GM03348 (cell line): ENCODE measurements at regions not wholly inside any gene's neighbourhood (a gene's known extent, or its start where the extent isn't known, plus 50 kb on each side); places are given as distances from the start of the nearest gene placed in this dataset.
"Not testable (repeated sequence)": the region's sequence is repeated elsewhere in the genome, so short reads cannot be mapped to it uniquely, and the experiment has no call there.

Experiments
- DNase-seq: peaks from one replicate; pipeline ENCODE4 v3.0.0; 2012; ENCODE audit warnings: low spot score

DNA sequence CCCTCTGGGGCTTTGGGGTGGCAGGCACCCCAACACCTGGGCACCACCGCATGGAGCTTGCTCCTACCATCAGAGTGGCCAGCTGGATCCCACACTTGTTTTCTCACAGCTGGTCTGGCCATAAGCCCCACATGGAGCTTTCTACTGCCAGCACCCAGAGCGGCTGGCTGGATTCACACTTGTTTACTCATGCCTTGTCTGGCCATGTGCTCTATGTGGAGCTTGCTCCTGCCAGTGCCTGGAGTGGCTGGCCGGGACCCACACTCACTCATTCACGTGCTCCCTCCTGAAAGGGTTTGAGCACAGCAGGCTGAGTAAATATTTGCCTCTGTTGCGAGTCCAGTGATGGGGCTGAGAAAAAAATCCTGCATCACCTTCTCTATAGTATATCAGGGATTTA is 487.0 kb downstream of the CD109 start:
- DNase-seq = peak; percentile 28

DNA sequence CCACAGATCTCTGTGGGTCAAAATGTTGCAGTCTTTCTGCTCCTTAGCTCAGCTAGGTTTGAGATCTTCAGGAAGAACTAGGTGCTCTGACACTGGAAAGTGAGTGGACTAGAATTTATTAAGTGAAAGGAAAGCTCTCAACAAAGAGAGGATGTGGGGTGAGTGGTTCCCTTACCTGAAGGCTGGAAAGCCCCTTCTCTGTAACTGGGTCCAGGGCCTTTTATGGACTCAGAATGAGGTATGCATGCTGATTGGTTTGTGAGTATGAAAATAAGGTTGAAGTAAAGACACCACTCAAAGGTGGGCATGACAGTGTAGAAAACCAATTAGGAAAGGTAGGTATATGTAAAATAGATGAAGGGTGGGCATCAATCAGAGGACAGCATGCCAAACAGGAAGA is 485.5 kb downstream of the CD109 start:
- DNase-seq = no peak

DNA sequence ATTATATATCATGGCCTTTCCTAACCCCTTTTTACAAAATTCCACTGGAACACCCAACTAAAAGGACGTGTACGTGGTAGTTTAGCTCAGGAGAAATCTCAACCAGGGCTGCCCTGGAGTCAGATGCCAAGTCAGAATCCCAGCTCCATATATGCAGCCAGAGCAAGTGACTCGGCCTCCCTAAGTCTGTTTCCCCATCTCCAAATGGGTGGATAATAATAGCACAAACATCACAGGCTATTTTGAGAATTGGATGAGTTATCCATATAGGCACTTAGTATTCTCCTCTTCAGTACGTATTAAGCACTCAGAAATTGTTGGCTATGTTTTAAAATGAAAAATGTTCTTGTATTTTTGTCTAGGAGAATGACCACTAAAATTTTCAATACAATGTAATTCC is 481.5 kb downstream of the CD109 start:
- DNase-seq = no peak

DNA sequence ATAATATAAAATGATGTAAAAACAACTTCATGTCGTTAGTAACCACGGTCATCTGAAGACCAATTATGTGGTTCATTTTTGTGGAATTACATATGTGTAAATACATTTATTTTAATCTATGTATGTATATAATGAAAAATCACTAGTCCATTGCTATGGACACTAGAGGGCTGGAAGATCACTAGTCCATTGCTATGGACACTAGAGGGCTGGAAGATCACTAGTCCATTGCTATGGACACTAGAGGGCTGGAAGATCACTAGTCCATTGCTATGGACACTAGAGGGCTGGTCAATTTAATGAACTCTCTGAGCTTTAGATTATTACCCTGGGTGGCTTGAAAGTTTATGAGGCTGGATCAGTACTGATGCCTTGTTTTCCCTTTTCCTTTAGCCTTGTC is 474.5 kb downstream of the CD109 start:
- DNase-seq = not testable (repeated sequence)

DNA sequence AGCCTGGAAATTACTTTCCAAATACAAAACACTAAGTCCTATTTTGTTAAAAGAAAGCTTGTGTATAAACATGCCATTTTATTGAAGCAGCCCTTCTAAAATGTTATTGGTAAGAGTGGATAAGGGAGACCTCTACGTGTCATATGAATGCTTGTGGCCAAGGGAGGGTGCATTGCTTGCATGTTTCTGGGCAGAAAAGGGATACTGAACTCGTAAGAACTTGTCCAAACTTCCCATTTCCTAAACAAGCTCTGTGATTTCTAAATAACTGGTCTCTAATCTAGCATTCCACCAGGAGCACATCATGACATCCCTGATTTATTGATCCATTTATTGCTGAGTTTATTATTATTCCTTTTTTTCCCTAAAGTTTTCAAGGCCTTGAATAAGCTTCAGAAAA is 474.1 kb downstream of the CD109 start:
- peak; percentile 62 for DNase-seq

DNA sequence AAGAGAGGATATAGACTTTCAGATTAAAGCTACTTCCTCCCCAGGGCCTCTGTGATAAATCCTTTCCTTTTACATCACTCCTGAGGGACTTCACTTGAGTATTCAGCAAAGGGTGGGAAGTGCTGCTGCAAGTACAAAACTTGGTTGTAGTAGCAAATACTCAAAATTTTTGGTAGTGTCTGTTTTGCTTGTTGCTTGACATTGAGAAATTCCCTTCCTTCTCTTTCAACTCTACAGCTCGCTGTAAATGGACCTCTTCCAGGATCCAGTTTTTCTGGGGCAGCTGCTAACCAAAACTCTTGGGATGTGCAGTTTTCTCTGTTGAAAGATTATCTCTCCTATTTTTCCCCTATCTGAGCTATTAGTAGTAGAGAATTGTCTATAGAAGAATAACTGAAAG is 472.0 kb downstream of the CD109 start:
- DNase-seq = peak; percentile 14

DNA sequence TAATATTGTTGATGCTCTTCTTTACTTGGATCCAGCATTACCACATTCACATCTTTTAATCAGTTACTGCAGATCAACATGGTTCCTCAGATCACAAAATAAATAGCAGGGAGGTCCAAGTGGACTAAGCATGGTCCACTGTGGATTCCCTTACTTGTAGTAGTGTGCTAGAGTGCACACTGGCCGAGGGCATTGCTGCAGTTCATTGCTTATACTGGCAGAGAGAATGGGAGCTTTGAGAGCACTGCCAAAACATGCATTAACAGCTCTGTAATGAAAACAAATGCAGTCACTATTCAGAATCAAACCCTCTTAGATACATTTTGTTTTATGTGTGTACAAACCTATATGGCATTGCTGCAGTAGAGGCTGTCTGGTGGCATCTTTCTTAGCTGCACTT is 471.5 kb downstream of the CD109 start:
- DNase-seq = no peak

DNA sequence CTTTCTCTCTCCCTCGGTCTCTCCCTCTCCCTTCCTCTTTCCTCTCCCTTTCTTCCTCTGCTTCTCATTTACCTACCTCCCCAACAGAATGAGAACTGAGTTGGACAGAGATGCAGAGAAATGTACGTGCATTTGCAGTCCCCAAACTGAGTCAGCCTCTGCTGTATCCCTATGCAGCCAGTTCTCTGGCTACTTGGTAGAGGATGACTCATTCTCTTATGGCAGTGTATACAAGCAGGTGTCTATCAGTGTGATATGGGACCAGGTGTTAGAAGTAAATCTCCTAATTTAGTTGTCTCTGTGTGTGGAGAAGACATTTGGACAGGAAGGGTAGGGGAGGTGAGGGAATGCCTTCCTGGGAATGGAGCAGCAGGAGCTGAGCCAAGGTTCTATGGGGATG is 470.8 kb downstream of the CD109 start:
- DNase-seq = no peak

DNA sequence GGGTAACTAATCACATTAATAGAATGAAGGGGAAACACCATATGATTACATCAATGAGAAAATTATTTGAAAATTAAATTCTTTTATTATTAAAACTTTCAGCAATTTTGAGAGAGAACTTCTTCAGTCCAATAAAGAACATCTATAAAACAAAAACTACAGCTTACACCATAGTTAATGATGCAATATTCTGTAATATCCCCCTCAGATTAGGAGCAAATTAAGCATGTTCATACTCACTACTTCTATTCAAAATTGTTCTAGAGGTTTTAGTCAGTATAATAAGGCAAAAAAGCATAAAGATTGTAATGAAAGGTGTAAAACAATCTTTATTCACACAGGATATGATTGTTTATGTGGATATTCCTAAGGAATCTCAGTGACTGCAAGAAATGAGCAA is 465.4 kb downstream of the CD109 start:
- DNase-seq = no peak

DNA sequence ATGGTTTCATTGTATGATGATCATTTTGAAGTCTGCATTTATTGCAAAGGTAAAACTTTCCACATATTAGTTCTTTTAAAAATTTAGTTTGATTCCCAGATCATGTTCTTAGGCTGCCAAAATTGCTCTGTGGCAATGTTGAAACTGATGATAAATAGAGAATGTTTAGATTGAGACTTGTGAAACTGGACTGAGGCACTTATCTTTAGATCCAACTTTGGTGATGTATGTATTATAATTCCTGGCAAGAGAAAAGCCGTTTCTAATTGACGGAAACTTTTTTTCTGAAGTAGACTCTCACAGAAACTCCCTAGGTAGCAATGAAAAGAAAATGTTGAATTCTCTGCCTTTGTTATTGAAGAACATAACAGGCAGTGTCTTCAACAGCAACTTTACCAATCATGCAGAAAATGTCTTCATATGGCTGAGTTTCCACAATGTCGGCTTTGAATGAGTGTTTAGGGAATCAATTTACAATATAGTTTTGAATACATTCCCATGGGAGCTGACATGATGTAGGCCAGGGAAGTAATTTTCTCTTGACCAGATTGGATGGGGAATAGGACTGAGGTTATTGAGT is 456.2 kb downstream of the CD109 start:
- no peak for DNase-seq

DNA sequence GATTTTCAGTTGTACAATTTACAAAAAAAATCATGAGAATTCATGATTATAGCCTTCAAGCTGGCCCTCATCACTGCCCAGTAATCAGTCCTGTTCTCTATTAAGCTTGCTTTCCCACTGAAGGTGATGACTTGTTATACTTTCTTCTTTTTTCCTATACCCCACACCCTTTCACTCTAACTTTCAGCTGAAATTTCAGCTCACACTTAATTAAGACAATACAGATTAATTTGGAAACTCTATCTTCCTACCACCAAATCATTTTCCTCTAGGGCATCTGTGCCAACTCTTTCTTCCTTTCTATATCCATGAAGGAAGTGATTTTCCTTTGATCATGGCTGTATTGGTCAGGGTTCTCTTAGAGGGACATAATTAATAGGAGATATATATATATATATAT is 449.9 kb downstream of the CD109 start:
- DNase-seq = no peak

DNA sequence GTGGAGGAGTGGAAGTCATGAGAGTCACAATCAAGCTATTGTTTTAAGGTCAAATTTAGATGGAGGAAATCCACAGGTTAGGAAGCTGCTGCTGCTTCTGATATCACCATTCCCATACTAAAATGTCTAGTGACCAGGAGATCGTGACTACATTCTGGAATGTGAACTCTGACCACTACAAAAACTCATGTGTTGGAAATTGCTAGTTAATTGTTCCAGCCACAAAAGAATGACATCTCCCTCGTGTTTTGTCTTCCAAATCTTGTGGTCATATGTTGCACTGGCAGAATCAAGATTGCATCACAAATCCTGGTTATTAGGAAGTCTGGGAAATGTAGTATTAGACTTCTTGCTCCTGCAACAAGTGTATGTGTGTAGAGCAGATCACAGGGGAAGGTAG is 441.9 kb downstream of the CD109 start:
- DNase-seq = peak; percentile 58

DNA sequence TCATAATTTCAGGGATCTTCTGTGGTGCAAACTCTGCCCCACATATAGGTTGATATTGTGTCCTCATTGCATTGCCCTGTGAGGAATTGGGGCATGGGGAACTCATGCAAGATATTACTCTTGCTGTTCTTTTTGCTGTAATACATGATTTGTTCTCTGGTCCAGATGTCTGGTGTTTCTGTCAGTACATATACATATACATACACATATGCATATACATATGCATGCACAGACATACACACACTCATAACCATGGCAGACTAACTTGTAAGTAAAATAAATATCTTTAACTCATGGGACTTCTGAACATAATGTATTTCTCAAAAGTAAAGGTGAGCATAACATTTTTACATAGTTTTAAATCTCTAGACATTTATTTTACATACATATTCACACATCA is 438.3 kb downstream of the CD109 start:
- DNase-seq = no peak

DNA sequence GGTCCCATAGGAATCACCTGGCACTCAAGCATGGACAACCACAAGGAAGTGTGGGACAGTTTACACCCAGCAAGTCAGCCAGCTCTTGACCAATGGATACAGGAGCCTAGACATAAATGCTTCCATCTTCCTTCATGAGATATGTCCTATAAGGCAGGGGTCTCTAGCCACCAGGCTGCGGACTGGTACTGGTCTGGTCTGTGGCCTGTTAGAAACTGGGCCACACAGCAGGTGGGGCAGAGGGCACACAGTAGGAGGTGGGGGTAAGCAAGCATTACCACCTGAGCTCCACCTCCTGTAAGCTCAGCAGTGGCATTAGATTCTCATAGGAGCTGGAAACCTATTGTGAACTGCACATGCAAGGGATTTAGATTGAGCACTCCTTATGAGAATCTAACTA is 437.1 kb downstream of the CD109 start:
- no peak for DNase-seq

DNA sequence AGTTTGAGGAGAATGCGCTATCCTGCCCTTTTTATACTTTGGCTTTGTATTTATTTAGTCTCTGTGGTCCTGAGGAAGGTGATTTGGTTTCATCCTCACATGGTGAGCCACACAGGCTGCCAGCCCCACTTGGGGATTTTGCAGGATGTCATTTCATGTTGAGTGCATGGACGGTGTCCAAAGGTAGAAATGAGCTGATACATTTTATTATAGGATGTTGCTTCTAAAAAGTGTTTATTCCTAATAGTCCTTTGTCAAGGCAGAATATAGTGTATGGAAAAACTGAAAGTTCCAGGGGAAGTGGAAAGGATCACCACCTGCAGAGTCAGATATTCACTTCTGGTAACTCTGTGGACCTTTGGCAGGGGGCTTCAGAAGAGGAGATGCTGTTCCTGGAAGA is 434.6 kb downstream of the CD109 start:
- DNase-seq = no peak

DNA sequence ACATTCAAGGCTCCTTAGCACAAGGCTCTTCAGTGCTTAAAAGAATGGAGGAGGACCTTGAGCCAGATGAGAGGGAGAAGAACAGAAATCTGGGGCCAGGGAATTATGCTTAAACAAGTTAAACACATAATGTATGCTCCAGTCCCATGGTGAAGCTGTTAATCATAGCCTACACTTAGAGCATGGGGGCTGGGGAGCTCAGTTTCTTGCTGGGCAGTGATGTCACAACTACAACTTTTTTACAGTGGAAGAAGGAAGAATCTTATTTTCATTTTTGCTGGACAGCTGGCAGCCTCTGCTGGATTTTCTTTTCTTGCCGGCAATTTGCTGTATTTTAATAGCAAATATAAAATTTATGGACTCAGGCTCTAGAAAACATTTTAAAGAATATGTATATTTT is 432.5 kb downstream of the CD109 start:
- no peak for DNase-seq

DNA sequence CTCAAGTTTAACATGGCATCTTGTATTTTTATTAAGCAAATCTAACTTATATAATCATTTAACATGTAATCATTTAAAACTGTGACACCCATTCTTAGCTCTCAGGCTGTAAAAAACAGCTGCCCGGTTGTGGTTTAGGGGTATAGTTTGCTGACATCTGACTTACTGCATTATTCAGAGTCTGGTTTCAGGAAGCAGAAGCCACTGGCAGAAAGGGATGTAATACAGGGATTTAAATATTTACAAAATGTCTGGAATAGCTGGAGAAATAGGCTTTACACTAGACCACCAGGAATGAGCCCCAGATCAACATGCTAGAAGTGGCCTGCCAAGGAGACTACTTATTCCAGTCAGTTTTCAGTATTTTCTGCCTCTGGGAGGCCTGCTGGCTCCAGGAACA is 421.1 kb downstream of the CD109 start:
- no peak for DNase-seq

DNA sequence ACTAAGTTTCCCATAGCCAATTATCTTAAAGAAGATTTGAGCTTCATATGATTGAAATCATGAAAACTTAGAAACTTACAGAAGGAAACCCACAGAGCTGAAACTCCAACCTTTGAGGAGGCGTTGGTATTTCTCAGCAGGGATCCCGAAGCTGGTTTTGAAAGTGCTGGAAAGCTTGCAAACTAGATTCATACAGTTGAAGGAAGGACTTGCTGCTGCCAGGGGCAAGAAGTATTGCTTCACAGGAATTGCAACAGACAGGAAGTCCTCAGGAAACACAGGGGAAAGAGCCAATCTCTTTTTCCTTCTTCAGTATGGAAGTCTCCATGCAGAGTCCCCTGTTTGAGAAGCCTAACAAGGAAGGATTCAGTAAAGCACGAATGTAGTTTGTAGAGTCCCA is 419.7 kb downstream of the CD109 start:
- peak; percentile 33 for DNase-seq

DNA sequence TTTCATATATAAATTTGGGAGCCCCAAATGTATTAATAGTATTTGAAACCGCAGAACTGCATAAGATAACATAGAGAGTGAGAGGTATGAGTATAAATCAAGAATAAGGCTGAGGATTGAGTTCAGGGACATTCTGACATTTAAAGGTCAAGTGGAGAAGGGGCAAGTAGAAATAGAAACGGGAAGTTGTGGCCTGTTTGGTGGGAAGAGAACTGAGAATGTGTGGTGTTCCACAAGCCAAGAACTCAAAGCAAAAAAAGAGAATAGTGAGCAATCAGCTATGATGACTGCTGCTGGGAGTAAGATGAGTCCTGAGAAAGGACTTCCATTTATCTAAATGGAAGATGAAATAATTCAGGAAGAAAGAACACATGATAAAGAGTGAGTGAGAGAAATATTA is 418.4 kb downstream of the CD109 start:
- DNase-seq = no peak

DNA sequence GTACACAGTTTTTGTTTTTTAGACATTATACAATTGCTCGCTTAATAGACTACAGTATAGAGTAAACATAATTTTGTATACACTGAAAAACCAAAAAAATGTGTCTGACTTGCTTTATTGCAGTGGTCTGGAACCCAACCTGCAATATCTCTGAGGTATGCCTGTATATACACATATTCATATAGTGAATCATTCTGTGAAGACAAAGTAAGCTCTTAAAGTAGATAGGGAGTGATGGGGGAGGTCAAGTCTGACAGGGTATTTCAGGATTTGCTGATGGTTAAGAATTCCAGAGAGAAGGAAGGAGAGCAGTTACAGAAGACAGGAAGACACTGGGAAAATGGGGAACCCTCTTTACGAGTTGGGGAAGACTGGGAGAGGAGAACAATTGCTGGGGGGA is 417.9 kb downstream of the CD109 start:
- DNase-seq = no peak

DNA sequence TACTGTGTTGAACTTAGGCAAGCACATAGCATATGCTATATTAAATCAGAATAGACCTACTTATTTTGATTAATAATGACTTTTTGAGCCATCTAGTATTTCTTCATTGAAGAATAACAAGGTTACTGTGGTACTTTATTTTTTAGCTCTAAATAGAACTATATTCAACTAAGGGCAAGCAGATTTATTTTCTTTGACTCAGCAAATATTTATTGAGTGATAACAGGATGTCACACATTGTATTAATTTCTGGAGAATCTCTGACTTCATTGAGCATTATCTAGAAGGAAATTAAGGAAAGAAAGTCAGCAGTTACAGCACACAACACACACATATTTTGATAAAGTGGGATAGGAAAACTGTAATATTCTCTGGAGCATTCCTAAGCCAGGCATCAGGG is 407.4 kb downstream of the CD109 start:
- no peak for DNase-seq

DNA sequence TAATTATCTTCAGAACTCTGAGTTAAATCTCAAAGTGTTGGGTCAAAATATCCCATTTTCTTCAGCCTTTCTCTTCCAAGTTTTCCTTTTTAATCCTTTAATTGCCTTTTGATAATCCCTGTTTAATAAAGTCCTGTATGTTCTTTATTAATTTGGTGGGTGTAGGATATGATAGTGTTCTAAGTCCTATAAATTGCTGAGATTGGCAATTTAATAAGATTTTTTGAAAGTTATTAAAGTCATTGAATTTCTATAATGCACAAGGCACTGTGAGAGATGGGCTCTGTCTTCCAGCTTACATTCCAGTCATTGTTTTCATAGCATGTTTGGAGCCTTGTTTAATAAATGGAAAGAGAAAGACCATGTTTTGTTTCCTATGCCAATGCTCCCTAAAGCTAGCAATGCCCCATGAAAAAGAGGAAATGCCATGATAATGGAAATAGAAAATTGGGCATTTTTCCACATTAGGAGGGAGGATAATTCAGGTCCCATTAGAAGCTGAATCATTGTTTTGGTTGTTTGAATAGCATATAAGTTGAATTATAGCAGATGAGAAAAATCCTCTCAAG is 404.8 kb downstream of the CD109 start:
- DNase-seq = peak; percentile 22

DNA sequence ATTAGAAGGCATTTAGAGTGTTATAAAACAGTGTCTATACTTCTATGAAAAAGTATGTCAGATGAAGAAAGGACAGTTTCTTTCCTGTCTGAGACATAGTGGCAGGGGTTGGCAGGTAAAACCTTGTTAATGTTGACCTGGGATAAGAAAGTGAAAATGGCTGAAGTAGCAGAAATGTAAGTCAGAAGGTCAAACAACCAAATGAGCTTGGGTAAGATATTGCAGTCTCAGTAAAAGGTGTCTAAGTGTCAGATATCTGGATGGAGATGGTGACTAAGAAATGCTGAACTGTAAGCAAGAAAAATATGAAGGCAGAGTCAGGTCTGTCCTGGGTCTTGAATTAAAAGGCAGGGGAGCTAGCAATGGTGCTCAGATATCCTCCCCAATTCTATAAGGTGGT is 400.3 kb downstream of the CD109 start:
- DNase-seq = no peak

DNA sequence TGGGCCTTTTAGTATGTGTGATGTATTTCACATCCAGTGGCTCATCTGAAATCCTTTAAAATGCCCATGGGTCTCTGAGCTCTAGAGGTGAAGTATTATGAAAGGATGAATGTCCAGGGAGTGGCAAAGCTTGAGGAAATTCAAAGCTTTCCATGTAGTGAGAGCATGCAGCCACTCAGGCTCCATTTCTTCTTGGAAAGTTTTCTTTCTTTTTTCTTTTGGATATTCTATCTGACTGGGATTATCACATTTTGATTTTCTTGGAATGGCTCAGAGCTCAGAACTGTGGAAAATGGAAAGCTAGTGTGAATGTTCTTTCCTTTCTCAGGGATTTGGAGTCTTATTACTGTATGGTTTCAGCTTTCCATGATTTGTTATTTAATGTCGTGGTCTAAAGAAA is 397.4 kb downstream of the CD109 start:
- no peak for DNase-seq

DNA sequence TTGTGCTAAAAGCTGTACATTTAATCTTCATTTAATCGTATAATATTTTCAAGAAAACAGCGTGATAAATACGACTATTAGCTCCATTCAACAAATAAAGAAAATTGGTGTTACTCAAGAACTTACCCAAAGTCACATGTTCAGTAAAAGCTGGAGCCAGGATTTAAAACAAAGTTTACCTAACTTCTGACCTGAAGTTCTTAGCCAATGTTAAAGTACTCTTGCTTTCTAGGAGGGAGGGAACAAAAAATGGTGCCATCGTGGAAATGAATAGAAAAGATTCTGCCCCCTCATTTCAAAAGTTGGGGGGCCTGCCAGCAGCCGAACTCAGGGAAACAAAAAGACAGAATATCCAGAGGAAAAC is 395.8 kb downstream of the CD109 start:
- DNase-seq = no peak
